ENCODE measurements at regions not wholly inside any gene's neighbourhood (a gene's known extent, or its start where the extent isn't known, plus 50 kb on each side); places are given as distances from the start of the nearest gene placed in this dataset.
"Not testable (repeated sequence)": the region's sequence is repeated elsewhere in the genome, so short reads cannot be mapped to it uniquely, and the experiment has no call there.

DNA sequence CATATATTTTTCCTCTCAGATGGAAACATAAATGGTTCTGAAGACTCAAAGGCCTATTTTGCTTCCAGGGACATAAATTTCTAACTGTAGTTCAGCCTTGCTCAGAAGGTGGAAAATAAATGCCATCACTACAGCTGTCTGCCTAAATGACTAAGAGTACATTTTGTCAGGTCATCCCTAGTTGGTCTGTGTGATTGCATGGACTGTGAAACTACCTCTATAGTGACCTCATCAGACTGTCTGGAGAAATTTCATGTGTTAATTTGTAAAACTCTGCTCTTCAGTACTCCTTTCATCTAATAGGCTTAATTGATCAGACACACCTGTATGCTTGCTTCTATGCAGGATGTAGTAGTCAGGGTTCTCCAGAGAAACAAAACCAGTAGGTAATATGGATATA is 886.9 kb downstream of the AMY1C start:
- no peak overlapping the region for H3K4me3 ChIP-seq (ENCODE audit: low read length)
- no peaks in the 10 kb centered on the region for H3K36me3 ChIP-seq (ENCODE audit: insufficient read depth, low read length)
- H3K4me1 ChIP-seq (ENCODE audit: insufficient read depth, low read length) = no peaks in the 10 kb centered on the region
- no peaks in the 10 kb centered on the region for H3K27me3 ChIP-seq (ENCODE audit: insufficient read depth, low read length)
- H2AFZ ChIP-seq (ENCODE audit: low read depth, low read length) = no peak overlapping the region
- H3K9me3 ChIP-seq (ENCODE audit: low read length) = no peaks in the 10 kb centered on the region

DNA sequence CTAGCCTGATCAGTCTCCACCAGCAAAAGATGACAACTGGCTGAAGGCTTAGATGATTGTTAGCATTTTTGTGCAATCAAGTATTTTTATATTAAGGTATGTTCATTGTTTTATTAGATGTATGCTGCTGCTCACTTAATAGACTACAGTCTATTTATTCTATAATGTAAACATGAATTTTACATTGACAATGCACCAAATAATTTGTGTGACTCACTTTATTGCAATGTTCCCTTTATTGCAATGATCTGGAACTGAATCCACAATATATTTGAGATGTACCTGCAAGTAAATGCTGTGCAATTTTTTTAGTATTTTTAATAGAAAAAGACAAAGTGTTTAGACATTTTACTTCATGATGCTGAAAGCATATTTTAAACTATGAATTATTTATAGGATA is 896.5 kb downstream of the AMY1C start:
- Histone ChIP-seq H3K4me3 (ENCODE audit: low read length) (no peak overlapping the region), H3K9me3 (ENCODE audit: low read length) (no peaks in the 10 kb centered on the region), H2AFZ (ENCODE audit: low read depth, low read length) (no peak overlapping the region), H3K4me1 (ENCODE audit: insufficient read depth, low read length) (no peaks in the 10 kb centered on the region), H3K36me3 (ENCODE audit: insufficient read depth, low read length) (no peaks in the 10 kb centered on the region), H3K27me3 (ENCODE audit: insufficient read depth, low read length) (no peaks in the 10 kb centered on the region)

DNA sequence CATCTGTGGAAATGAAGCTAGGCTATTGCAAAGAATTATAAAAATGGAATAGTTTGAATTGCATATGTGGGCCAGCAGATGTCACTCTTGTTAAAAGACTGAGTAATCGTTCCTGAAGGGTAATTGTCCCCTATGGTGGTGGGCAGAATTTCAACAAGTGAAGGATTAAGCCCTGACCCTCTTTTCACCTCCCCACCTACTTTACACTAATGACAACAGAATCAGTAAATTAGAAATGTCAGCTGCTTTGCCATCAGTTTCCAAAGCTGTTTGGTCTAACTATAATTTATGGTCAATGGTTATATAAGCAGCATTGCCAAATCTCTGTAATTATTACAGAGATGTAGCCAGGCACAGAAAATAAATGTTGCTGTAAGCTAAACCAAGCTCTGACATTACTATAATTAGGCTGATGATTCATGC is 898.6 kb downstream of the AMY1C start:
- H3K36me3 ChIP-seq (ENCODE audit: insufficient read depth, low read length) = no peaks in the 10 kb centered on the region
- no peak overlapping the region for H3K4me3 ChIP-seq (ENCODE audit: low read length)
- no peak overlapping the region for H2AFZ ChIP-seq (ENCODE audit: low read depth, low read length)
- H3K4me1 ChIP-seq (ENCODE audit: insufficient read depth, low read length) = no peaks in the 10 kb centered on the region
- no peaks in the 10 kb centered on the region for H3K9me3 ChIP-seq (ENCODE audit: low read length)
- H3K27me3 ChIP-seq (ENCODE audit: insufficient read depth, low read length) = no peaks in the 10 kb centered on the region

DNA sequence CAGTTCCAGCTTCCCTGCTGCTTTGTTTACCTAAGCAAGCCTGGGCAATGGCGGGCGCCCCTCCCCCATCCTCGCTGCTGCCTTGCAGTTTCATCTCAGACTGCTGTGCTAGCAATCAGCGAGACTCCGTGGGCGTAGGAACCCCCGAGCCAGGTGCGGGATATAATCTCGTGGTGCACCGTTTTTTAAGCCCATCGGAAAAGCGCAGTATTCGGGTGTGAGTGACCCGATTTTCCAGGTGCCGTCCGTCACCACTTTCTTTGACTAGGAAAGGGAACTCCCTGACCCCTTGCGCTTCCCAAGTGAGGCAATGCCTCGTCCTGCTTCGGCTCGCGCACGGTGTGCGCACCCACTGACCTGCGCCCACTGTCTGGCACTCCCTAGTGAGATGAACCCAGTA is 914.7 kb downstream of the AMY1C start:
- not testable (repeated sequence) for H3K36me3 ChIP-seq (ENCODE audit: insufficient read depth, low read length); H3K27me3 ChIP-seq (ENCODE audit: insufficient read depth, low read length); H3K9me3 ChIP-seq (ENCODE audit: low read length); H3K4me1 ChIP-seq (ENCODE audit: insufficient read depth, low read length); H3K4me3 ChIP-seq (ENCODE audit: low read length); H2AFZ ChIP-seq (ENCODE audit: low read depth, low read length)

DNA sequence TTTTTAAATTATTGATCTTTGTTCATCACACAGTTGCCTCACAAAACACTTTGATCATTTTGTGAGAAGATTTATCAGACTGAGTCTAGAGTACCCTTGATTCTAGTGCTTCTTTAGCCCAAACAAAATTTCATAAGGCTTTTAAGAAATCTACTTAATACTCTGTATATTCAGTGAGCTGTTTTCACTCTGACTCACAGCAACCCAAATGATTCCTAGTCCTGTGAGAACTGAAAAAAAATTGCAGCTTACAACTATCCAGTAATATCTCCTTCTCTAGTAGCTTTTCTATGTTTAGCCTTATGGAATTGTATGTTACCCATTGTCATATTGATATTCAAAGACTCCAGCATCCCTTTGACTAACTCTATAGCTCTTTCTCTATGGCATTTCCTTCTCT is 915.6 kb downstream of the AMY1C start:
- Histone ChIP-seq H2AFZ (ENCODE audit: low read depth, low read length) (no peak overlapping the region), H3K9me3 (ENCODE audit: low read length) (no peaks in the 10 kb centered on the region), H3K4me3 (ENCODE audit: low read length) (no peak overlapping the region), H3K4me1 (ENCODE audit: insufficient read depth, low read length) (peaks cover 2% of the 10 kb centered on the region), H3K27me3 (ENCODE audit: insufficient read depth, low read length) (no peaks in the 10 kb centered on the region), H3K36me3 (ENCODE audit: insufficient read depth, low read length) (no peaks in the 10 kb centered on the region)

DNA sequence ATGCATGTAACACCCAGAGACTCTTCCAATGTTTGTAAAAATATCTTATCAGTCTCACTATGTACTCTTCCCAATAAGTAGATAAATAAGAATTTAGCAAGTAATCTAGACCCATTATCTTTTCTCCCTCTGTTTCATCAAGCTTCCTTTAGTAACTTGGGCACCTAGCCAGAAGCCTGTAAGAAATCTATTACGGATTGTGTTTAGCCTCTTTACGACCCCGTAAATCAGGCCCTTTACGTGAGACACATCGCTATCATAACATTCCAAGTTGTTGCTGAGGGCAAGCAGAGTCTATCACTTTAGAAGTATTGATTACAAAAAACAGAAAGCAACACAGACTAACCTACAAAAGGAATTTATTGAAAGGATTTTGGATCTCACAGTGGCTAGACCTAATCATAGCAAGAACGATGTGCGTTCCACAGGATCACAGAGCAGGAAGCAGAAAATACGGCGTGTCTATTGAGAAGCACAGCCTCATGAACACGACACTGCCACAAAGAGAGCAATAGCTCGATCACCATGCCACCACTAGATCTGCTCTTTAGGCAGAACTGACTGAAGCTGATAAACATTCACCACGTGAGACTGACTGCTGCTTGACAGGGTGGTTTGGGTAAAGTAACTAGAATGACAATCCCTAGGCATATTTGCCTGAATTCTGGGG is 922.1 kb downstream of the AMY1C start:
- no peaks in the 10 kb centered on the region for H3K27me3 ChIP-seq (ENCODE audit: insufficient read depth, low read length)
- H3K4me1 ChIP-seq (ENCODE audit: insufficient read depth, low read length) = no peaks in the 10 kb centered on the region
- no peaks in the 10 kb centered on the region for H3K9me3 ChIP-seq (ENCODE audit: low read length)
- H3K4me3 ChIP-seq (ENCODE audit: low read length) = no peak overlapping the region
- H3K36me3 ChIP-seq (ENCODE audit: insufficient read depth, low read length) = no peaks in the 10 kb centered on the region
- H2AFZ ChIP-seq (ENCODE audit: low read depth, low read length) = no peak overlapping the region

DNA sequence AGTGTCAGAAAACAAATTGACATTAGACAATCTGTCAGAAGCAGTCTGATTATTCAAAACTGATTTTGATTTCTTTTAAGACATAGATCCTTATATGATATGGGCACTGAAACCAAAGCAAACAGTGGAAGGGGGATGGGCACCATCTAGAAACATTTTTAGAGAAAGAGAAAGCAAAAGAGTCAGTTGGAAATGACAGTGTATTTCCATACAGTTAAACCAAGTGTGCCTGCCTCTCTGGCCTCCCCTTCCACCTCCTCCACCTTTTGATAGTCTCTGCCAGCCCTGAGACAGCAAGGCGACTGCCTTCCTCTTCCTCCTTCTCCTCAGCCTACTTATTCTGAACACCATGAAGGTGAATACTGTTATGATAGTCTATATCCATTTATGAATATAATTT is 949.7 kb downstream of the AMY1C start:
- Histone ChIP-seq H3K36me3 (ENCODE audit: insufficient read depth, low read length) (no peaks in the 10 kb centered on the region), H3K4me1 (ENCODE audit: insufficient read depth, low read length) (no peaks in the 10 kb centered on the region), H3K4me3 (ENCODE audit: low read length) (no peak overlapping the region), H3K9me3 (ENCODE audit: low read length) (no peaks in the 10 kb centered on the region), H2AFZ (ENCODE audit: low read depth, low read length) (no peak overlapping the region), H3K27me3 (ENCODE audit: insufficient read depth, low read length) (no peaks in the 10 kb centered on the region)

DNA sequence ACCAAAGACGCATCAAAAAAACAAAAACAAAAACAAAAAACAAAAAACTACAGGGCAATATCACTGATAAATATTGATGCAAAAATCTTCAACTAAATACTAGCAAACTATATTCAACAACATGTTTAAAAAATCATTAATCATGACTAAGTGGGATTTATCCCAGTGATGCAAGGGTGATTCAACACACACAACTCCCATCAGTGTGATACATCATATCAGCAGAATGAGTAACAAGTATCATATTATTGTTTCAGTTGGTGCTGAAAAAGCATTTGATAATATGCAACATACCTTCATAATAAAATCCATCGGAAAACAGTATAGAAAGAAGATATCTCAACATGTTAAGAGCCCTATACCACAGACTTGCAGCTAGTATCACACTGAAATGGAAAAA is 953.0 kb downstream of the AMY1C start:
- H3K4me3 ChIP-seq (ENCODE audit: low read length) = no peak overlapping the region
- H3K9me3 ChIP-seq (ENCODE audit: low read length) = no peaks in the 10 kb centered on the region
- no peak overlapping the region for H2AFZ ChIP-seq (ENCODE audit: low read depth, low read length)
- no peaks in the 10 kb centered on the region for H3K27me3 ChIP-seq (ENCODE audit: insufficient read depth, low read length)
- H3K4me1 ChIP-seq (ENCODE audit: insufficient read depth, low read length) = no peaks in the 10 kb centered on the region
- H3K36me3 ChIP-seq (ENCODE audit: insufficient read depth, low read length) = no peaks in the 10 kb centered on the region

DNA sequence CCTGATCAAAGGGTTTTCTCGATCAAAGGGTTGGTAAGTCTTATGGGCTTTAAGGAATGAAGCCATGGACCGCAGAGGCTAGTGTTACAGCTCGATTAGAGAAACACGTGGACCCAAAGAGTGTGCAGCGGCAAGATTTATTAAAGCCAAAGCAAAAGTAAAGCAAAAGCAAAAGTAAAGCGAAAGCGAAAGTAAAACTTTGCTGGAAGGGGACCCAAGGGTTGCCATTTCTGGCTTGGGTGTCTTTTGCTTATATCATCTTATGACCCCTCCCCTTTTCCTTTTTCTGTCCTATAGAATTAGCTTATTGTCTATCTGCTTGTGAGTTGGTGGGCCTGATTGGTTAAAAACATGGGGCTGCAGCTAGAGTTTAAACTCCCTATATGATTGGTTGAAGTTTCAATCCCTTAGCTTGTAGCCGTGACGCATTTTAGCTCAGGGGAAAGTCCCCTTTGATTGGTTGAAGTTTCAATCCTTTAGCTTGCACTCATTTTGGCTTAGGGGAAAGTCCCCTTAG is 957.0 kb downstream of the AMY1C start:
- no peaks in the 10 kb centered on the region for H3K27me3 ChIP-seq (ENCODE audit: insufficient read depth, low read length)
- no peaks in the 10 kb centered on the region for H3K4me1 ChIP-seq (ENCODE audit: insufficient read depth, low read length)
- H2AFZ ChIP-seq (ENCODE audit: low read depth, low read length) = no peak overlapping the region
- no peaks in the 10 kb centered on the region for H3K36me3 ChIP-seq (ENCODE audit: insufficient read depth, low read length)
- H3K9me3 ChIP-seq (ENCODE audit: low read length) = no peaks in the 10 kb centered on the region
- no peak overlapping the region for H3K4me3 ChIP-seq (ENCODE audit: low read length)

DNA sequence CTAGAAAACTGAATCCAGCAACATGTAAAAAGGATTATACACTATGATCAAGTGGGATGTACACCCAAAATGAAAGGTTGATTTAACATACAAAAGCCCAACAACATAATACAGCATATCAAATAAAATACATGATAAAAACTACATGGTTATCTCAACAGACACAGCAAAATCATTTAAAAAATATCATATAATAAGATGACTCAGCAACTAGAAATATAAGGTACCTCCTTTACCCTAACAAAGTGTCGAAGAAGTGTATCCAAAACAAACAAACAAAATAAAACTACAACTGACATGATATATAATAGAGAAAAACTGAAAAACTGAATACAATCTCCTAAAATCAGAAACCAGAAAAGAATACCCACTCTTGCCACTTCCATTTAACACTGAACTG is 969.1 kb downstream of the AMY1C start:
- Histone ChIP-seq H3K9me3 (ENCODE audit: low read length) (no peaks in the 10 kb centered on the region), H3K4me3 (ENCODE audit: low read length) (no peak overlapping the region), H3K27me3 (ENCODE audit: insufficient read depth, low read length) (no peaks in the 10 kb centered on the region), H3K4me1 (ENCODE audit: insufficient read depth, low read length) (no peaks in the 10 kb centered on the region), H2AFZ (ENCODE audit: low read depth, low read length) (no peak overlapping the region), H3K36me3 (ENCODE audit: insufficient read depth, low read length) (no peaks in the 10 kb centered on the region)

DNA sequence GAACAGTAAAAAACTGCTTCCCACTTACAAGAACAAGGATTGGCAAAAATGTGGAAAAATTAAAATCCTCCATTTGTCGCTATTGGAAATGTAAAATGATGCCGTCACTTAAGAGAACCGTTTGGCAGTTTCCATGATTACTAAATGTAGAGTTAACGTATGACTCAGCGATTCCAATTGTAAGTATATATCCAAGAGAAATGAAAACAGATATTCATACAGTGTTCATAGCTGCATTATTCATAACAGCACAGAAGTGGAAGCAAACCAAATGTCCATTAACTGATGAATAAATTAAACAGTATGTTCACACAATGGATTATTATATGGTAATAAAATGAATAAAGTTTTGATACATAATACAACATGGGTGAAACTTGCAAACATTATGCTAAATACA is 971.0 kb downstream of the AMY1C start:
- Histone ChIP-seq H3K4me3 (ENCODE audit: low read length) (no peak overlapping the region), H2AFZ (ENCODE audit: low read depth, low read length) (no peak overlapping the region), H3K27me3 (ENCODE audit: insufficient read depth, low read length) (no peaks in the 10 kb centered on the region), H3K4me1 (ENCODE audit: insufficient read depth, low read length) (no peaks in the 10 kb centered on the region), H3K9me3 (ENCODE audit: low read length) (no peaks in the 10 kb centered on the region), H3K36me3 (ENCODE audit: insufficient read depth, low read length) (no peaks in the 10 kb centered on the region)

DNA sequence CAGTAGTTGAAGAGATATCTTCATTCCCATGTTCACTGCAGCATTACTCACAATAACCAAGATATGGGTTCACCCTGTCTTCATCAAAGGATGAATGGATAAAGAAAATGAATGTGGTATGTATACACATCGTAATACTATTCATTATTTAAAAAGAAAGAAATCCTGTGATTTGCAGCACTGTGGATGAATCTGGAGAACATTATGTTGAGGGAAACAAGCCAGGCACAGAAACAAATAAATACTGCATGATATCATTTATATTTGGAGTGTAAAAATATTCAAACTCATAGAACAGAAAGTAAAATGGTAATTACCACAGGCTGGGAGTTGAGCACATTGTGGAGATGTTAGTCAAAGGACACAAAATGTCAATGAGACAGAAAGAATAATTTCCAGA is 977.2 kb downstream of the AMY1C start:
- Histone ChIP-seq H3K27me3 (ENCODE audit: insufficient read depth, low read length) (no peaks in the 10 kb centered on the region), H3K9me3 (ENCODE audit: low read length) (no peaks in the 10 kb centered on the region), H2AFZ (ENCODE audit: low read depth, low read length) (no peak overlapping the region), H3K36me3 (ENCODE audit: insufficient read depth, low read length) (no peaks in the 10 kb centered on the region), H3K4me1 (ENCODE audit: insufficient read depth, low read length) (no peaks in the 10 kb centered on the region), H3K4me3 (ENCODE audit: low read length) (no peak overlapping the region)

DNA sequence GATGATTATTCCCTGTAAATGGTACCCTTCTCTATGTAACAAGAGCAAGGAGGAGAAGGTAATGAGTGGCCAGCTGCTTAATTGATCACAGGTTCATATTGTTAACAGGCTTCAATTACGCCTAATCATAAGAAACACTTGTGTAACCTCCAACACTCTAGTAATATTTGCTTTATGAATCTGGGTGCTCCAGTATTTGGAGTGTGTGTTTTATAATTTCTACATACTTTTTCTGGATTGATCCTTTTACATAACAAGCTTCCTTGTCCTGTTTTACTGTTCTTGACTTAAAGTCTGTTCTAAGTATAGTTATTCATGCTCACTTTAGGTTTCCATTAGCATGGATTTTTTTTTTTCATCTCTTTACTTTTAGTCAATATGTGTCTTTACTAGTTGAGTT is 984.2 kb downstream of the AMY1C start:
- Histone ChIP-seq H3K36me3 (ENCODE audit: insufficient read depth, low read length) (no peaks in the 10 kb centered on the region), H2AFZ (ENCODE audit: low read depth, low read length) (no peak overlapping the region), H3K4me3 (ENCODE audit: low read length) (no peak overlapping the region), H3K9me3 (ENCODE audit: low read length) (no peaks in the 10 kb centered on the region), H3K27me3 (ENCODE audit: insufficient read depth, low read length) (no peaks in the 10 kb centered on the region), H3K4me1 (ENCODE audit: insufficient read depth, low read length) (no peaks in the 10 kb centered on the region)

DNA sequence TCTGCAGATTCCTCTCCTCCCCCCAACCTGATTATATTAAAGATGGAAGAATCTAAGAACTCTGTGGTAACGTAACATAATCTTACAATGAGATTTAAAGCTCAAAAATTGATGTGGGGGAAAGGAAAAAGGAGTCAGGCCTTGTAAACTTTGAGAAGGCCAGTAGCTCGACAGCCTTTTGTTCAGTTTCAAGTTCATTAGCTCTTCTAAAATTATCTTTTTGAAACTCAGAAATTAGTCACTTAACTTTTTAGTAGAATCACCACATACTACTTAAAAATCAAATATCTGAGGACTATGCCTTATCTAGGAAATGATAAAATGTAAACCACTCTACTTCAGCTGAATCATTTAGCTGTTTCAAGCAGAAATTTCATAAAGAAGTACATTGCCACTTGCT is 996.2 kb downstream of the AMY1C start:
- H3K4me1 ChIP-seq (ENCODE audit: insufficient read depth, low read length) = no peaks in the 10 kb centered on the region
- H3K9me3 ChIP-seq (ENCODE audit: low read length) = no peaks in the 10 kb centered on the region
- no peaks in the 10 kb centered on the region for H3K36me3 ChIP-seq (ENCODE audit: insufficient read depth, low read length)
- H3K27me3 ChIP-seq (ENCODE audit: insufficient read depth, low read length) = no peaks in the 10 kb centered on the region
- no peak overlapping the region for H2AFZ ChIP-seq (ENCODE audit: low read depth, low read length)
- H3K4me3 ChIP-seq (ENCODE audit: low read length) = no peak overlapping the region
